Keratinocyte (primary cell): ENCODE measurements at regions not wholly inside any gene's neighbourhood (a gene's known extent, or its start where the extent isn't known, plus 50 kb on each side); places are given as distances from the start of the nearest gene placed in this dataset.

Experiments used
- EZH2 ChIP-seq: IDR thresholded peaks from one replicate; pipeline ENCODE4 v1.6.1; 2012; ENCODE audit warnings: inconsistent platforms, mild to moderate bottlenecking, low read length, moderate library complexity
- TF ChIP-seq, protein P1 (sequence below), 3 experiments: IDR thresholded peaks in 1 of 3; conservative IDR thresholded peaks in 1 of 3; optimal IDR thresholded peaks in 1 of 3; 2 replicates in 2 of 3; 3 replicates in 1 of 3; pipeline versions ENCODE3 to v1.5.1; 2011; ENCODE audit warnings: low read length in 3 of 3, mild to moderate bottlenecking in 3 of 3, moderate library complexity in 2 of 3, control low read depth in 1 of 3, inconsistent platforms in 1 of 3; ENCODE audit not compliant: insufficient read depth in 2 of 3; ENCODE audit errors: extremely low read depth in 1 of 3

DNA sequence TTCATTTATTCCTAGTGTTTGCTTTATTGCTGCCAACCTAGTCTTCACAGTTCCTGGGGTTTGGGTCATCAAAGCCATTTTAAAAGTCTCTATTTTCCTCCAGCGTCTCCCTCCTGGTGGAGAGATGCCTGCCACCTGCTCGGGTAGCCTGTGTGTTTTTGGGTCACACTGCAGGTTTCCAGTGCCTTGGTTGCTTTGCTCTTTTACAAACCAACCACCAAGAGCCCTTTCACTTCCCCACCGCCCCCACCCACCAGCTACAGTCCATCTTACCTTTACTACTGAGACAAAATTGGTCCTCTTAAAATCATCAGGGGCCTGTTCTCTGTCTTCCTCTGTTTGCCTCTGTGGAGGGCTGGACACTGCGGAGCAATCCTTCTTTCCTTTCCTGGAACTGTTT, 280.5 kb upstream of the GATB start:
- TF ChIP-seq, protein P1, sequence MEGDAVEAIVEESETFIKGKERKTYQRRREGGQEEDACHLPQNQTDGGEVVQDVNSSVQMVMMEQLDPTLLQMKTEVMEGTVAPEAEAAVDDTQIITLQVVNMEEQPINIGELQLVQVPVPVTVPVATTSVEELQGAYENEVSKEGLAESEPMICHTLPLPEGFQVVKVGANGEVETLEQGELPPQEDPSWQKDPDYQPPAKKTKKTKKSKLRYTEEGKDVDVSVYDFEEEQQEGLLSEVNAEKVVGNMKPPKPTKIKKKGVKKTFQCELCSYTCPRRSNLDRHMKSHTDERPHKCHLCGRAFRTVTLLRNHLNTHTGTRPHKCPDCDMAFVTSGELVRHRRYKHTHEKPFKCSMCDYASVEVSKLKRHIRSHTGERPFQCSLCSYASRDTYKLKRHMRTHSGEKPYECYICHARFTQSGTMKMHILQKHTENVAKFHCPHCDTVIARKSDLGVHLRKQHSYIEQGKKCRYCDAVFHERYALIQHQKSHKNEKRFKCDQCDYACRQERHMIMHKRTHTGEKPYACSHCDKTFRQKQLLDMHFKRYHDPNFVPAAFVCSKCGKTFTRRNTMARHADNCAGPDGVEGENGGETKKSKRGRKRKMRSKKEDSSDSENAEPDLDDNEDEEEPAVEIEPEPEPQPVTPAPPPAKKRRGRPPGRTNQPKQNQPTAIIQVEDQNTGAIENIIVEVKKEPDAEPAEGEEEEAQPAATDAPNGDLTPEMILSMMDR (optimal IDR thresholded peaks at IDR 0.05 in 1 of 3, IDR thresholded peaks at IDR 0.05 in 1 of 3, conservative IDR thresholded peaks at IDR 0.05 in 1 of 3; ENCODE audit: extremely low read depth in 1 of 3, insufficient read depth in 2 of 3, low read length in 3 of 3), result no peak
- TF ChIP-seq EZH2, result no peak
